ENCODE measurements at regions not wholly inside any gene's neighbourhood (a gene's known extent, or its start where the extent isn't known, plus 50 kb on each side); places are given as distances from the start of the nearest gene placed in this dataset.

DNA sequence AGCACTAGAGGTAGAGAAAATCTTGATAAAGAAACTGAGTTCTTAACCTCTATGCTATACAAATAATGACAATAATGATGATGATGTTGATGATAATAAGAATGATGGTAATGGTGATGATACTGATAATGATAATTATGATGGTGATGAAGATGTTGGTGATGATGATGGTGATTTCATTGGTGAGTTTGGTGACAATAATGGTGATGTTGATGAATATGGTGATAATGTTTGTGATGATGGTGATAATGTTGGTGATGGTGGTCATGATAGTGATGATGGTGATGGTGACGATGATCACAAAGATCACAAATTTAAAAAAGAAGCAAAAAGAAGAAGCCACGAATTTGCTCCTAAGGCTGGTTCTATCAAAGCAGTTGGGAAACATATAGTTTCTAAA is 519.0 kb upstream of the C16orf82 start:
- no peaks in the 10 kb centered on the region for H3K36me3 ChIP-seq (ENCODE audit: control insufficient read depth, insufficient read depth, low read length, severe bottlenecking)
- no peaks in the 10 kb centered on the region for H3K4me1 ChIP-seq (ENCODE audit: control insufficient read depth, insufficient read depth, low read length)
- H3K9ac ChIP-seq (ENCODE audit: low read length): no peak overlapping the region
- no peak for DNase-seq (ENCODE audit: low read depth)
- no peaks in the 10 kb centered on the region for H3K9me3 ChIP-seq (ENCODE audit: control insufficient read depth, low read length)
- H3K27me3 ChIP-seq (replicated peaks; ENCODE audit: control insufficient read depth, insufficient read depth, low read length): no peaks in the 10 kb centered on the region
- H3K4me3 ChIP-seq (ENCODE audit: low read length): no peak overlapping the region

DNA sequence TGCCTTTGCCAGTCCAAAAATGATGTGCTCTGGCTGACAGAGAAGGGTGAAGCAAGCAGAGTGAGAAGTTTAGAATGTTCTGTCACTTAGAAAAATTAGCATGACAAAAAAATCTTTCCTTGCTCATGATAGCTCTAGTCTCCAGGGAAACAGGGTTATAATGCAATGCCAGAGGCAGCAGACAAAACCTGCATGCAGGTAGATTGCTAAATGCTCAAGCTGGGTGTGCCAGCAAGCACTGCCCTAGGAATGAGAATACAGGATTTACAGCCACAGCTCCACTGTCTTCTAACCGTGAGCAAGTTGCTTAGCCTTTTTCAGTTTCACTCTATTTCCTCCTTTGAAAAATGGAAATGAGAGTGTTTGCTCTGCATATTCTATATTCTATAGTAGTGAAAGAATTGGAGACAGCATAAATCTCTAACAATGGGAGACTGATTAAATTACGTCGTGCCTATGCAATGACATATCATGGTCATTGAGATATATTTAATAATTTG is 516.6 kb upstream of the C16orf82 start:
- H3K36me3 ChIP-seq (ENCODE audit: control insufficient read depth, insufficient read depth, low read length, severe bottlenecking): no peaks in the 10 kb centered on the region
- H3K4me1 ChIP-seq (ENCODE audit: control insufficient read depth, insufficient read depth, low read length): no peaks in the 10 kb centered on the region
- no peaks in the 10 kb centered on the region for H3K27me3 ChIP-seq (replicated peaks; ENCODE audit: control insufficient read depth, insufficient read depth, low read length)
- no peak for DNase-seq (ENCODE audit: low read depth)
- H3K9me3 ChIP-seq (ENCODE audit: control insufficient read depth, low read length): no peaks in the 10 kb centered on the region
- H3K4me3 ChIP-seq (ENCODE audit: low read length): no peak overlapping the region
- H3K9ac ChIP-seq (ENCODE audit: low read length): no peak overlapping the region

DNA sequence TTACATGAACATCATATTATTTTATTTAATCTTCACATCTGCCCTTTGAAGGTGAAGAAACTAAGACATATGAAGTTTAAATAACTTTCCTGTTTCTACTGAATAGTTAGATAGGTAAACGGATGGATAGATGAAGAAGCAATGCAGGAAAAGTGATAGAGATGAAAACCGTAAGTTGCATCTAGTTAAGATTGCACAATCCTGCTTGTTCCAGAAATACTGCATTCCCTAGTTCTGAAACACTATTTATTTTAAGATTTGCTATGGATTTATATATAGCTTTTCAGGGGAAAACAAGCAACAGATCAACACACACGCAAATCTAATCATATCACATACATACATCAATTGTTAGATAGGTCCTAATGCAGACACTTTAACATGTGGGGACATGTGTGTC is 512.7 kb upstream of the C16orf82 start:
- no peaks in the 10 kb centered on the region for H3K27me3 ChIP-seq (replicated peaks; ENCODE audit: control insufficient read depth, insufficient read depth, low read length)
- H3K36me3 ChIP-seq (ENCODE audit: control insufficient read depth, insufficient read depth, low read length, severe bottlenecking): no peaks in the 10 kb centered on the region
- H3K4me1 ChIP-seq (ENCODE audit: control insufficient read depth, insufficient read depth, low read length): no peaks in the 10 kb centered on the region
- DNase-seq (ENCODE audit: low read depth): no peak
- no peak overlapping the region for H3K4me3 ChIP-seq (ENCODE audit: low read length)
- no peak overlapping the region for H3K9ac ChIP-seq (ENCODE audit: low read length)
- H3K9me3 ChIP-seq (ENCODE audit: control insufficient read depth, low read length): no peaks in the 10 kb centered on the region

- DNase-seq (ENCODE audit: low read depth): no peak
- Histone ChIP-seq H3K27me3 (replicated peaks; ENCODE audit: control insufficient read depth, insufficient read depth, low read length) (peaks cover 4% of the 10 kb centered on the region), H3K36me3 (ENCODE audit: control insufficient read depth, insufficient read depth, low read length, severe bottlenecking) (no peaks in the 10 kb centered on the region), H3K4me3 (ENCODE audit: low read length) (no peak overlapping the region), H3K9me3 (ENCODE audit: control insufficient read depth, low read length) (peaks cover 6% of the 10 kb centered on the region), H3K9ac (ENCODE audit: low read length) (no peak overlapping the region), H3K4me1 (ENCODE audit: control insufficient read depth, insufficient read depth, low read length) (no peaks in the 10 kb centered on the region)
Measured at GRCh38 chr16:26561303-26561702, 505.4 kb upstream of the C16orf82 start.

DNA sequence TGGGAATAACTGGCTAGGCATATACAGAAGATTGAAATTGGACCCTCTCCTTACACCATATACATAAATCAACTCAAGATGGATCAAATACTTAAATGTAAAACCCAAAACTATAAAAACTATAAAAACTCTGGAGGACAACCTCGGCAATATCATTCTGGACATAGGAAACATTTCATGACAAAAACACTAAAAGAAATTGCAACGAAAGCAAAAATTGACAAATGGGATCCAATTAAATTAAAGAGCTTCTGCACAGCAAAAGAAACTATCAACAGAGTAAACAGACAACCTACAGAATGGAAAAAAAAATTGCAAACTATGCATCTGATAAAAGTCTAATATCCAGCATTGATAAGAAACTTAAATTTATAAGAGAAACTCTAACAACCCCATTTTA is 503.7 kb upstream of the C16orf82 start:
- H3K4me1 ChIP-seq (ENCODE audit: control insufficient read depth, insufficient read depth, low read length): no peaks in the 10 kb centered on the region
- H3K9ac ChIP-seq (ENCODE audit: low read length): no peak overlapping the region
- H3K9me3 ChIP-seq (ENCODE audit: control insufficient read depth, low read length): peaks cover 6% of the 10 kb centered on the region
- H3K36me3 ChIP-seq (ENCODE audit: control insufficient read depth, insufficient read depth, low read length, severe bottlenecking): no peaks in the 10 kb centered on the region
- H3K4me3 ChIP-seq (ENCODE audit: low read length): no peak overlapping the region
- DNase-seq (ENCODE audit: low read depth): no peak
- peaks cover 8% of the 10 kb centered on the region for H3K27me3 ChIP-seq (replicated peaks; ENCODE audit: control insufficient read depth, insufficient read depth, low read length)

GRCh38 chr16:26567356-26567755 is 499.4 kb upstream of the C16orf82 start:
- no peaks in the 10 kb centered on the region for H3K36me3 ChIP-seq (ENCODE audit: control insufficient read depth, insufficient read depth, low read length, severe bottlenecking)
- no peaks in the 10 kb centered on the region for H3K9me3 ChIP-seq (ENCODE audit: control insufficient read depth, low read length)
- no peak overlapping the region for H3K4me3 ChIP-seq (ENCODE audit: low read length)
- no peak overlapping the region for H3K9ac ChIP-seq (ENCODE audit: low read length)
- peaks cover 6% of the 10 kb centered on the region for H3K27me3 ChIP-seq (replicated peaks; ENCODE audit: control insufficient read depth, insufficient read depth, low read length)
- no peak for DNase-seq (ENCODE audit: low read depth)
- H3K4me1 ChIP-seq (ENCODE audit: control insufficient read depth, insufficient read depth, low read length): no peaks in the 10 kb centered on the region

- H3K27me3 ChIP-seq (replicated peaks; ENCODE audit: control insufficient read depth, insufficient read depth, low read length): peaks cover 6% of the 10 kb centered on the region
- DNase-seq (ENCODE audit: low read depth): no peak
Measured at GRCh38 chr16:26569793-26570192, 496.9 kb upstream of the C16orf82 start.

DNA sequence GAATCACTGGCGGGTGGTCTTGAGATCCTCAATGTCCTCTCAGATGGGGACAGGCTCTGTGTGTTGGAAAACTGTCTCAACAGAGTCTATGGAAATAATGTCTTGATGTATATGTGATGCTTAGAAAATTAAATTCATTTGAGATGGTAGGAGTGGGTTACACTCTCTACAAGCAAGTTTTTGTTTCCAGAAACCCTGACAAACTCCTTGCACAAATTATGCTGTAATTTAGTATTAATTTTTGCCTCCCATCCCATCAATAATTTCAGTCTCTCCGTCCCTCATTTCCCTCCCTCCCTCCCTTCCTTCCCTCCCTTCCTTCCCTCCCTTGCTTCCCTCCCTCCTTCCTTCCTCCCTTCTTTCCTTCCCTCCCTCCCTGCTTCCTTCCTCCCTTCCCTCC is 488.0 kb upstream of the C16orf82 start:
- H3K4me1 ChIP-seq (ENCODE audit: control insufficient read depth, insufficient read depth, low read length): no peaks in the 10 kb centered on the region
- H3K36me3 ChIP-seq (ENCODE audit: control insufficient read depth, insufficient read depth, low read length, severe bottlenecking): no peaks in the 10 kb centered on the region
- no peak overlapping the region for H3K9ac ChIP-seq (ENCODE audit: low read length)
- H3K4me3 ChIP-seq (ENCODE audit: low read length): no peak overlapping the region
- H3K9me3 ChIP-seq (ENCODE audit: control insufficient read depth, low read length): no peaks in the 10 kb centered on the region
- no peaks in the 10 kb centered on the region for H3K27me3 ChIP-seq (replicated peaks; ENCODE audit: control insufficient read depth, insufficient read depth, low read length)
- DNase-seq (ENCODE audit: low read depth): no peak

More at GRCh38 chr16:26569793-26570192, 496.9 kb upstream of the C16orf82 start:
- no peaks in the 10 kb centered on the region for H3K4me1 ChIP-seq (ENCODE audit: control insufficient read depth, insufficient read depth, low read length)
- no peaks in the 10 kb centered on the region for H3K9me3 ChIP-seq (ENCODE audit: control insufficient read depth, low read length)
- no peaks in the 10 kb centered on the region for H3K36me3 ChIP-seq (ENCODE audit: control insufficient read depth, insufficient read depth, low read length, severe bottlenecking)
- no peak overlapping the region for H3K9ac ChIP-seq (ENCODE audit: low read length)
- no peak overlapping the region for H3K4me3 ChIP-seq (ENCODE audit: low read length)

GRCh38 chr16:26583803-26584202 is 482.9 kb upstream of the C16orf82 start:
- no peaks in the 10 kb centered on the region for H3K9me3 ChIP-seq (ENCODE audit: control insufficient read depth, low read length)
- no peak overlapping the region for H3K9ac ChIP-seq (ENCODE audit: low read length)

GRCh38 chr16:26593700-26594099 is 473.0 kb upstream of the C16orf82 start:
- H3K4me3 ChIP-seq (ENCODE audit: low read length): no peak overlapping the region
- peaks cover 6% of the 10 kb centered on the region for H3K27me3 ChIP-seq (replicated peaks; ENCODE audit: control insufficient read depth, insufficient read depth, low read length)
- DNase-seq (ENCODE audit: low read depth): no peak
- H3K9ac ChIP-seq (ENCODE audit: low read length): no peak overlapping the region
- no peaks in the 10 kb centered on the region for H3K9me3 ChIP-seq (ENCODE audit: control insufficient read depth, low read length)
- H3K36me3 ChIP-seq (ENCODE audit: control insufficient read depth, insufficient read depth, low read length, severe bottlenecking): no peaks in the 10 kb centered on the region
- no peaks in the 10 kb centered on the region for H3K4me1 ChIP-seq (ENCODE audit: control insufficient read depth, insufficient read depth, low read length)

More at GRCh38 chr16:26583803-26584202, 482.9 kb upstream of the C16orf82 start:
- Histone ChIP-seq H3K36me3 (ENCODE audit: control insufficient read depth, insufficient read depth, low read length, severe bottlenecking) (no peaks in the 10 kb centered on the region), H3K4me1 (ENCODE audit: control insufficient read depth, insufficient read depth, low read length) (no peaks in the 10 kb centered on the region), H3K27me3 (replicated peaks; ENCODE audit: control insufficient read depth, insufficient read depth, low read length) (no peaks in the 10 kb centered on the region), H3K4me3 (ENCODE audit: low read length) (no peak overlapping the region)
- DNase-seq (ENCODE audit: low read depth): no peak

DNA sequence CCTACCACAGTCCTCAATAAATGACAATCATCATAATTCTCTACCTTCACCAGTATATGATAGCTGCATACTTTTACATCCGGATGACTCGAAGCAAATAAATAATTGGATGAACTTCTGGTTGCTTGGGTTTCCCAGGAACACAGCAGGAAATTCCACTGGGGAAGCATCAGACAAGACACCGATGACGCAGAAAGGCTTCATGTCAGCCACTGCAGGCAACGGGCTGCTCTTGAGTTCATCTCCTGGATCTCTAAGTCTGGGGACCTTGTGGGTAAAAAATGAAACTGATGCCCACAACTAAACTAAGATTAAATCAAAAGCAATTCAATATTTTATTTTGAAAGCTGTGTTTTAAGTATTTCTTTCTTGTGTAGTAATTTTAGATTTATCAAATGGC is 472.1 kb upstream of the C16orf82 start:
- Histone ChIP-seq H3K9me3 (ENCODE audit: control insufficient read depth, low read length) (no peaks in the 10 kb centered on the region), H3K4me3 (ENCODE audit: low read length) (no peak overlapping the region), H3K4me1 (ENCODE audit: control insufficient read depth, insufficient read depth, low read length) (no peaks in the 10 kb centered on the region), H3K9ac (ENCODE audit: low read length) (no peak overlapping the region), H3K36me3 (ENCODE audit: control insufficient read depth, insufficient read depth, low read length, severe bottlenecking) (no peaks in the 10 kb centered on the region), H3K27me3 (replicated peaks; ENCODE audit: control insufficient read depth, insufficient read depth, low read length) (peaks cover 6% of the 10 kb centered on the region)
- DNase-seq (ENCODE audit: low read depth): no peak

DNA sequence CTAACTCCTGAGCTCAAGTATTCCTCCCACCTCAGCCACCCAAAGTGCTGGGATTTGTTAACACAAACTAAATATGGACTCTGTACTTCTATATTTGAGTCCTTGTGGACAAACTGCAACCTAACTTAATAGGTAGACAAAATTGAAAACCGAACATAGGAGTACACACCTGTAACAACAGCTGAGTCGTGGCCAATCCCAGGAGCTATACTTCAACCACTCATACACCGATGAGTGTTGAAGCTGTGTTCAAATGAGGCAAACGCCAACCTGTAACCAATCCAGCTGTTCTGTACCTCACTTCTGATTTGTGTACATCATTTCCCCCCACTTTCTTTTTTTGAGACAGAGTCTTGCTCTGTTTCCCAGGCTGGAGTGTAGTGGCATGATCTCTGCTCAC is 471.5 kb upstream of the C16orf82 start:
- no peaks in the 10 kb centered on the region for H3K36me3 ChIP-seq (ENCODE audit: control insufficient read depth, insufficient read depth, low read length, severe bottlenecking)
- DNase-seq (ENCODE audit: low read depth): no peak
- no peak overlapping the region for H3K4me3 ChIP-seq (ENCODE audit: low read length)
- no peaks in the 10 kb centered on the region for H3K9me3 ChIP-seq (ENCODE audit: control insufficient read depth, low read length)
- H3K4me1 ChIP-seq (ENCODE audit: control insufficient read depth, insufficient read depth, low read length): no peaks in the 10 kb centered on the region
- peaks cover 6% of the 10 kb centered on the region for H3K27me3 ChIP-seq (replicated peaks; ENCODE audit: control insufficient read depth, insufficient read depth, low read length)
- no peak overlapping the region for H3K9ac ChIP-seq (ENCODE audit: low read length)

All from adipocyte (in vitro differentiated cells).